ENCODE measurements at regions not wholly inside any gene's neighbourhood (a gene's known extent, or its start where the extent isn't known, plus 50 kb on each side); places are given as distances from the start of the nearest gene placed in this dataset.

DNA sequence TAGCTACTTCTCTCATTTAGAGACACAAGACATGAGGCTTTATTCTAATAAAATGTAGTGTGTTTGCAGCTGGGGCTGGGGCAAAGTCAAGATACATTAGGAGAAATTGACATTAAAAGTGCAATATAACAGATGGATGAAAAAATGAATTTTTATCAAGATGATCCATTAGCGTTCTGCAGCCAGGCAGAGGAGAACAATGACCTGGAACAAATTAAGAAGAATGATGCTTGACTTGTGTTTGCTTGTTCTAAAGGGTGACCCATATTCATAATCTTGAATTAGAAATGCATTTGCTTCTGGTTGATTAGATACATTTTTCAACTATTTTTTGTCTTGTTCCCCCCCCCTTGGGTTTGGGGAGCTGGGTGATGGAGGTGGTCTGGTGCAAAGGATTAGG is 439.5 kb upstream of the BOD1L1 start:
- Histone ChIP-seq H3K4me1 (ENCODE audit: control insufficient read depth, insufficient read depth, low read length) (peaks cover 12% of the 10 kb centered on the region), H3K27me3 (ENCODE audit: control insufficient read depth, insufficient read depth, low read length) (no peaks in the 10 kb centered on the region), H3K36me3 (ENCODE audit: insufficient read depth, low read length) (no peaks in the 10 kb centered on the region), H3K9me3 (replicated peaks; ENCODE audit: low read length) (no peaks in the 10 kb centered on the region), H3K4me2 (ENCODE audit: low read length) (no peak overlapping the region), H3K4me3 (ENCODE audit: low read length) (no peak overlapping the region), H3K9ac (ENCODE audit: low read depth, low read length) (no peak overlapping the region)

DNA sequence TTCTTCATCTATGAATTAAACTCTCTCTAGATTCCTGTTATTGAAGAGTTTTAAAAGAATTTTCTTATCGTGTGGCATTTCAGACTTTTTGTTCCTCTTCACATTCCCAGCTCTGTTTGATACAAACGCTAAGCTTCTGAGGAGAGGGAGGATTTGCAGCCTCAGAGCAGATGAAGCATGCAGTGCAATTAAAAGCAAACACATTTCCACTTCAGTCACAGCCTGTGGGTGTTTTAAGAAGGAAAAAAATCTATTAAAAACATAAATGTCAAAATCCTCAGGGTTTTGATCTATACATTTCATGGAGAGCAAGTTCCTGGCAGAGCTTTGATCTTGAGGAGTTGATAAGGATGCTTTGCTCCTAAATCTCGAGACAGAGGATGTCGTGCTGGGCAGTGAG is 442.4 kb upstream of the BOD1L1 start:
- Histone ChIP-seq H3K4me1 (ENCODE audit: control insufficient read depth, insufficient read depth, low read length) (peaks cover 12% of the 10 kb centered on the region), H3K4me3 (ENCODE audit: low read length) (no peak overlapping the region), H3K27me3 (ENCODE audit: control insufficient read depth, insufficient read depth, low read length) (no peaks in the 10 kb centered on the region), H3K36me3 (ENCODE audit: insufficient read depth, low read length) (no peaks in the 10 kb centered on the region), H3K4me2 (ENCODE audit: low read length) (no peak overlapping the region), H3K9ac (ENCODE audit: low read depth, low read length) (no peak overlapping the region), H3K9me3 (replicated peaks; ENCODE audit: low read length) (no peaks in the 10 kb centered on the region)

DNA sequence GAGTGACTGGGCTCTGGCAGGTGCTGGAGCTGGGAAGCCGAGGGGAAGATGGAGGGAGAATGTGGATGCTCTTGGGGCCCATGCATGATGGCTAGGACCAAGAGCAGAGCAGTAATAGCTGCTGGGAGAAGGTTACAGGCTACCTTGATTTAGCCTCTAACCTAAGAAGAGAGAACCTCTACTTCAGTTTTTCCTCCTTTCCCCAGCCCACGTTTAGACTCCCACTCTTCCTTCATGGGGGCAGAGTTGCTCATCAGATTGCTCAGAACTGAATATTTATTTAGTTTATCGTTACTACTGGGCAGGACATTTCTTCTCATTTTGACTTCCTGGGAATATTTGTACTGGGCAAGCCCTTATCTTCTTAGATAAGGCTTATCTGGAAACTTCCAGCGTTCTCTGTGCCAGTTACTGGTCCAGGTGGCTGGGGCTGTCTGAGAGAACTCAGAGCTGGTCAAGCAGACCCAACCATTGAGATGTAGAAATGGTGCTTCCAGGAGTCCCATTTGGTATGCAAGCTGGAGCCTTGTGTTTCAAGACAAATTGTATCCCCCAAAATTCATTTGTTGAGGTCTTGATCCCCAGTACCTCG is 442.9 kb upstream of the BOD1L1 start:
- H3K4me3 ChIP-seq (ENCODE audit: low read length) = no peak overlapping the region
- no peak overlapping the region for H3K9ac ChIP-seq (ENCODE audit: low read depth, low read length)
- no peaks in the 10 kb centered on the region for H3K9me3 ChIP-seq (replicated peaks; ENCODE audit: low read length)
- no peak overlapping the region for H3K4me2 ChIP-seq (ENCODE audit: low read length)
- H3K4me1 ChIP-seq (ENCODE audit: control insufficient read depth, insufficient read depth, low read length) = peaks cover 12% of the 10 kb centered on the region
- no peaks in the 10 kb centered on the region for H3K27me3 ChIP-seq (ENCODE audit: control insufficient read depth, insufficient read depth, low read length)
- no peaks in the 10 kb centered on the region for H3K36me3 ChIP-seq (ENCODE audit: insufficient read depth, low read length)

DNA sequence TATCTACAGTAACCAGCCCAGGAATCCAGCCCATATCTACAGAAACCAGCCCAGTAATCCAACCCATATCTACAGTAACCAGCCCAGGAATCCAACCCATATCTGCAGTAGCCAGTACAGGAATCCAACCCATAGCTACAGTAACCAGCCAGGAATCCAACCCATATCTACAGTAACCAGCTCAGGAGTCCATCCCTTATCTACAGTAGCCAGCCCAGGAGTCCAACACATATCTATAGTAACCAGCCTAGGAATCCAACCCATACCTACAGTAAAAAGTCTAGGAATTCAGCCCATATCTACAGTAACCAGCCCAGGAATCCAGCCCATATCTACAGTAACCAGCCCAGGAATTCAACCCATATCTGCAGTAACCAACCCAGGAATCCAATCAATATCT is 445.0 kb upstream of the BOD1L1 start:
- H3K27me3 ChIP-seq (ENCODE audit: control insufficient read depth, insufficient read depth, low read length) = no peaks in the 10 kb centered on the region
- H3K4me1 ChIP-seq (ENCODE audit: control insufficient read depth, insufficient read depth, low read length) = peaks cover 12% of the 10 kb centered on the region
- H3K9me3 ChIP-seq (replicated peaks; ENCODE audit: low read length) = no peaks in the 10 kb centered on the region
- H3K9ac ChIP-seq (ENCODE audit: low read depth, low read length) = no peak overlapping the region
- H3K4me2 ChIP-seq (ENCODE audit: low read length) = no peak overlapping the region
- no peak overlapping the region for H3K4me3 ChIP-seq (ENCODE audit: low read length)
- no peaks in the 10 kb centered on the region for H3K36me3 ChIP-seq (ENCODE audit: insufficient read depth, low read length)

DNA sequence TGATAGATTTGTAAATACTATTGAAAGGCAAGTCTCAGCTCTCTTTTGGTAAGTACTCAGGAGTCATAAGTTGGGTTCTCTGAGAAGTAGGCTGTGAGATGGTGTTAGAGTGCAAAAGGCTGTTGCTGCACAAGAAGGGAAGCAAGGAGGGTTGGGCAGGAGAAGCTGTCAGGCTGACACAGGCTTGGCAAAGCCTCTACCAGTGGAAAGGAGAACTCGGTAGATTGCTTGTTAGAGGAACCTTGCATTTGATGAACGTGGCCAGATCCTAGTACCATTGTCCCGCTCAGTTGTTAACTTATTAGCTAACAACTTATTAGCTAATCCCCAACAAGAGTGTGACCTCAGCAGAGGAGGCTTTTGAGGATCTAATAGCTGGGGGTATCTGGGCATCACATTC is 449.3 kb upstream of the BOD1L1 start:
- no peak overlapping the region for H3K4me3 ChIP-seq (ENCODE audit: low read length)
- H3K9me3 ChIP-seq (replicated peaks; ENCODE audit: low read length) = no peaks in the 10 kb centered on the region
- no peak overlapping the region for H3K9ac ChIP-seq (ENCODE audit: low read depth, low read length)
- H3K36me3 ChIP-seq (ENCODE audit: insufficient read depth, low read length) = no peaks in the 10 kb centered on the region
- H3K4me2 ChIP-seq (ENCODE audit: low read length) = no peak overlapping the region
- H3K4me1 ChIP-seq (ENCODE audit: control insufficient read depth, insufficient read depth, low read length) = no peaks in the 10 kb centered on the region
- no peaks in the 10 kb centered on the region for H3K27me3 ChIP-seq (ENCODE audit: control insufficient read depth, insufficient read depth, low read length)

DNA sequence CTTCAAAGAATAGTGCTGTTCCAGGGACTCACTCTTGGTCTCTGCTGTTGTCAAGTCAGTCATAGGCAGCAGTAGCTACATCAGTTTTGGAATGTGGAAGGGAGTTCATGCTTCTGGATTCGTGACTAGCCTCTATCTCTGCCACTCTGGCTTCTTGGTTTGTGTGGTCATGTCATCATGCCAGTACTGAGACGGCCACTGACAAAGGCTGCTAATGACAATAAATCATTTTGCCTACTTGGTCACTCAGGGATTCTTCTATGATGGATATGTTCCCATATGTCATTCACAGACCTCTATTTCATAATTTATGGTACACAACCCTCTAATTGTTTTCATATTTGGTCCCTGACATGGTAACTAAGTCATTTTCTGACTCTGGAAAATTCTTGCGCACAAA is 450.8 kb upstream of the BOD1L1 start:
- H3K4me2 ChIP-seq (ENCODE audit: low read length) = no peak overlapping the region
- H3K27me3 ChIP-seq (ENCODE audit: control insufficient read depth, insufficient read depth, low read length) = no peaks in the 10 kb centered on the region
- no peaks in the 10 kb centered on the region for H3K9me3 ChIP-seq (replicated peaks; ENCODE audit: low read length)
- no peak overlapping the region for H3K9ac ChIP-seq (ENCODE audit: low read depth, low read length)
- H3K4me3 ChIP-seq (ENCODE audit: low read length) = no peak overlapping the region
- no peaks in the 10 kb centered on the region for H3K36me3 ChIP-seq (ENCODE audit: insufficient read depth, low read length)
- no peaks in the 10 kb centered on the region for H3K4me1 ChIP-seq (ENCODE audit: control insufficient read depth, insufficient read depth, low read length)

DNA sequence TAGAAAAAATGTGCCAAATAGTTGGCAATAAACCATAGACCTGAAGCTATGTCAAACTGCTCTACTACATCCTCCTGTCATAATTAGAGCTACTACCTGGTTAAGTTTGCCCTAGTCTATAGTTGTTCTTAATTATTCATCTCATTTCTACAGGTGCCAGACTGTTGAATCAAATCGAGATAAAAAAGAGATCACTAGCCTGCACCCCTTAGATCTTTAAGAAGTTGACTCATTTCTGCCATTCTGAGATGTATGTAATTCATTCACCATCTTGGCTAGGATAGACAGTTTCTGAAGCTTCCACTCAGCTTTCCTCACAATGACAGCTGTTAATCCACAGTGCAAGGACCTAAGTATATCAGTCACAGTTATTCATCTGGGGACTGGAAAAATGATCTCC is 452.1 kb upstream of the BOD1L1 start:
- H3K27me3 ChIP-seq (ENCODE audit: control insufficient read depth, insufficient read depth, low read length) = no peaks in the 10 kb centered on the region
- H3K36me3 ChIP-seq (ENCODE audit: insufficient read depth, low read length) = no peaks in the 10 kb centered on the region
- H3K9me3 ChIP-seq (replicated peaks; ENCODE audit: low read length) = no peaks in the 10 kb centered on the region
- H3K4me2 ChIP-seq (ENCODE audit: low read length) = no peak overlapping the region
- no peak overlapping the region for H3K4me3 ChIP-seq (ENCODE audit: low read length)
- no peak overlapping the region for H3K9ac ChIP-seq (ENCODE audit: low read depth, low read length)
- no peaks in the 10 kb centered on the region for H3K4me1 ChIP-seq (ENCODE audit: control insufficient read depth, insufficient read depth, low read length)

DNA sequence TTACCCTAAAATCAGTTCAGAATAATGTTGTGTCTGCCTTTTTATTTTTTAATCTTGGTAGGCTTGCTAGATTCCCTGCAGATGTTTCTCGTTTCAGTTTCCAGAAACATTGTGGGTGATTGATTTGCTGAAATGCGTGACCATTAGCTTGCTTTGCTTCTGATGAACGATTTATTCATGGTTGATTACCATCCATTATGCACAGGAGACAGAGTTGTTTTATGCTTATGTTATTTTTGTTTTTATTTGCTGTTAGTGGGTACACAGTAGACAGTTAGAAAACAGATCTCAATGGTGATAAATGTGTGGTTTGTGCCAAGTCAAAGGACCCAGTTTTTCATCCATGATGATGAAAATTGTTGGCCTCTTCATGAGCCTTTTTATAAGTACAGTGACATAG is 455.6 kb upstream of the BOD1L1 start:
- no peak overlapping the region for H3K4me2 ChIP-seq (ENCODE audit: low read length)
- no peaks in the 10 kb centered on the region for H3K36me3 ChIP-seq (ENCODE audit: insufficient read depth, low read length)
- no peaks in the 10 kb centered on the region for H3K9me3 ChIP-seq (replicated peaks; ENCODE audit: low read length)
- H3K4me3 ChIP-seq (ENCODE audit: low read length) = no peak overlapping the region
- H3K27me3 ChIP-seq (ENCODE audit: control insufficient read depth, insufficient read depth, low read length) = no peaks in the 10 kb centered on the region
- no peaks in the 10 kb centered on the region for H3K4me1 ChIP-seq (ENCODE audit: control insufficient read depth, insufficient read depth, low read length)
- H3K9ac ChIP-seq (ENCODE audit: low read depth, low read length) = no peak overlapping the region

DNA sequence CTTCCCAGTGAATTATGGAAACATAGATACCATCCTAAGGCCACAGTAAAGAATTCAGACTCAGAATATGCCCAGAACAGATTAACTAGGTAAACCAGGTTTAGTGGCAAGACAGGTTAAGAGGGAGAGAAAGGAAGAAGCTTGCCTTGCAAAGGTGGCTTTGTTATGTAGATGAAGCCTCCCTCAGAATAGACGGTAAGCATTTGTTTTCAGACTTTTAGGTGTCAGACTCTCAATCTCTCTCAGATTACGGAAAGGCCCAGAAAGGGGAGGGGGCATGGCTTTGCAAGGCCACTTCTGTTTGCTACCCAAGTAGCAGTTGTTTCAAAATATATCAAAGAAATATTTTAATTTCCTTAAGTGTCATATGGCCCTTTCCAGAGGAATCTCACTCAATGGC is 457.1 kb upstream of the BOD1L1 start:
- Histone ChIP-seq H3K9me3 (replicated peaks; ENCODE audit: low read length) (no peaks in the 10 kb centered on the region), H3K4me3 (ENCODE audit: low read length) (no peak overlapping the region), H3K36me3 (ENCODE audit: insufficient read depth, low read length) (no peaks in the 10 kb centered on the region), H3K9ac (ENCODE audit: low read depth, low read length) (no peak overlapping the region), H3K27me3 (ENCODE audit: control insufficient read depth, insufficient read depth, low read length) (no peaks in the 10 kb centered on the region), H3K4me1 (ENCODE audit: control insufficient read depth, insufficient read depth, low read length) (no peaks in the 10 kb centered on the region), H3K4me2 (ENCODE audit: low read length) (no peak overlapping the region)

DNA sequence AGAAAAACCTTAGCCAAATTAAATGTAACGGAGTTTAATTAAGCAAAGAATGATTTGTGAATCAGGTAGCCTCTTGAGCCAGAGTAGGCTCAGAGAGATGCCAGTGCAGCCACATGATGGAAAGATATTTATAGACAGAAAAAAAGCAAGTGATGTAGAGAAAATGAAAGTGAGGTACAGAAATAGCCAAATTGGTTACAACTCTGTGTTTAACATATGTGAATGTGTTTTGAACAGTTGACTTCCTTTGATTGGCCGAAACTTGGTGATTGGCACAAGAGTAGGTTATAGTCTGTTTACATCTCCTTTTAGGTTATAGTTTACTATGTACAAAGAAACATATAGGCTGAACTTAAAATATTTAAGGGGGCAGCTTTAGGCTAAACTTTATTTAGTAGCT is 459.9 kb upstream of the BOD1L1 start:
- no peak overlapping the region for H3K9ac ChIP-seq (ENCODE audit: low read depth, low read length)
- no peaks in the 10 kb centered on the region for H3K27me3 ChIP-seq (ENCODE audit: control insufficient read depth, insufficient read depth, low read length)
- H3K4me2 ChIP-seq (ENCODE audit: low read length) = no peak overlapping the region
- H3K36me3 ChIP-seq (ENCODE audit: insufficient read depth, low read length) = no peaks in the 10 kb centered on the region
- H3K9me3 ChIP-seq (replicated peaks; ENCODE audit: low read length) = peaks cover 4% of the 10 kb centered on the region
- peaks cover 5% of the 10 kb centered on the region for H3K4me1 ChIP-seq (ENCODE audit: control insufficient read depth, insufficient read depth, low read length)
- no peak overlapping the region for H3K4me3 ChIP-seq (ENCODE audit: low read length)

DNA sequence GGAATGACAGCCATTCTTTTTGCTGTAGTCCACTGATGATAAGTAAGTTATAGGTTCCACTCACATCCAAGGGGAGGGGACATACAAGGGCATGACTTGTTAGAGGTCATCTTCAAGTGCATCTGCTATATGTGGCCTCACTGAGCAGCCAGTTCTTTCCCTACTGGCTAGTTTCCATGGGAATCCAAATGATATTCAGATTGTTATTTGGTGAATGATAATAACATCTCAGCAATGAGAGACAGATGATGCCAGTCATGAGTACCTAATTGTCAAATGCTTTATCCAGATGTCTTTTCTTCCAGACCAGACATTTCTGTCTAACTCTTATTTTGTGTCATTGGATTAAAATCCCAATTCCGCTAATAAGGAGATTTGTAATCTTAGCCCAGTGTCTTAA is 460.4 kb upstream of the BOD1L1 start:
- no peaks in the 10 kb centered on the region for H3K36me3 ChIP-seq (ENCODE audit: insufficient read depth, low read length)
- H3K9ac ChIP-seq (ENCODE audit: low read depth, low read length) = no peak overlapping the region
- peaks cover 5% of the 10 kb centered on the region for H3K4me1 ChIP-seq (ENCODE audit: control insufficient read depth, insufficient read depth, low read length)
- no peak overlapping the region for H3K4me2 ChIP-seq (ENCODE audit: low read length)
- peaks cover 4% of the 10 kb centered on the region for H3K9me3 ChIP-seq (replicated peaks; ENCODE audit: low read length)
- no peak overlapping the region for H3K4me3 ChIP-seq (ENCODE audit: low read length)
- H3K27me3 ChIP-seq (ENCODE audit: control insufficient read depth, insufficient read depth, low read length) = no peaks in the 10 kb centered on the region

DNA sequence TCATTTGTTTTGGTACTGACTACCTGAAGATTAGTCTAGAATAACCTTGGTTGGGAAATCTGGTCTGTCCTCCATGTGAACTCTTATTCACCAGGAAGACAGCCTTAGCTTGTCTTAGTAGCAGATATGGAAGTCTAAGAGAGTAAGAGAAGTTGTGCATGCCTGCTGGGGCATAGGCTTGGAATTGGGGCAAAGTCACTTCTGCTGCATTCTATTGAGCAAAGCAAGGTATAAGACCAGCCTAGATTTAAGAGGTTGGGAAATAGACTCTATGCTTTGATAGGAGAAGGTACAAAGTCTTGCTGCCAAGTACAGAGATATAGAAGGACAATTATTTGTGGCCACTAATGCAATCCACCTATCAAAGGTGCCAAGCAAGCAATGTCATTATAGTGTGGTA is 464.0 kb upstream of the BOD1L1 start:
- peaks cover 4% of the 10 kb centered on the region for H3K9me3 ChIP-seq (replicated peaks; ENCODE audit: low read length)
- no peak overlapping the region for H3K9ac ChIP-seq (ENCODE audit: low read depth, low read length)
- no peaks in the 10 kb centered on the region for H3K27me3 ChIP-seq (ENCODE audit: control insufficient read depth, insufficient read depth, low read length)
- no peak overlapping the region for H3K4me3 ChIP-seq (ENCODE audit: low read length)
- no peaks in the 10 kb centered on the region for H3K36me3 ChIP-seq (ENCODE audit: insufficient read depth, low read length)
- H3K4me1 ChIP-seq (ENCODE audit: control insufficient read depth, insufficient read depth, low read length) = peaks cover 15% of the 10 kb centered on the region
- H3K4me2 ChIP-seq (ENCODE audit: low read length) = no peak overlapping the region
